HEK293 (cell line): ENCODE measurements at regions not wholly inside any gene's neighbourhood (a gene's known extent, or its start where the extent isn't known, plus 50 kb on each side); places are given as distances from the start of the nearest gene placed in this dataset.

Experiments
- CTCF ChIA-PET: fragments of 350-600 bp; formaldehyde crosslinking; extraction: SDS; loops from one replicate; lab custom pipeline; 2021; ENCODE audit warnings: antibody characterized with exemption; lab: Yijun Ruan, JAX
- POLR2A ChIA-PET: fragments of 300-600 bp; formaldehyde crosslinking; extraction: SDS; loops from one replicate; lab custom pipeline; 2020; ENCODE audit warnings: antibody characterized with exemption, inconsistent platforms; lab: Yijun Ruan, JAX
- H3K27ac ChIP-seq: fragments of 200-500 bp; sonication (Bioruptor generic); 2 replicates; pipeline ENCODE4 v1.5.1; 2014; ENCODE audit warnings: low read depth, low read length, control low read depth, inconsistent platforms; ENCODE audit errors: extremely low read depth
- H3K36me3 ChIP-seq, 2 experiments: fragments of 200-500 bp in 1 of 2; sonication (Bioruptor generic) in 1 of 2; 1 replicate in 1 of 2; 2 replicates in 1 of 2; pipeline ENCODE4 v1.5.1; 2014 to 2017; ENCODE audit warnings: inconsistent platforms in 2 of 2, low read length in 2 of 2; ENCODE audit not compliant: control insufficient read depth in 2 of 2, insufficient read depth in 1 of 2
- H3K4me1 ChIP-seq: fragments of 200-500 bp; sonication (Bioruptor generic); 2 replicates; pipeline ENCODE4 v1.5.1; 2014; ENCODE audit warnings: mild to moderate bottlenecking, low read length, inconsistent platforms; ENCODE audit not compliant: control insufficient read depth, insufficient read depth
- H3K4me3 ChIP-seq: 2 replicates; pipeline ENCODE4 v1.5.1; 2011; ENCODE audit warnings: low read depth, mild to moderate bottlenecking, control low read depth, low read length, moderate library complexity
- H3K9me3 ChIP-seq: fragments of 200-500 bp; sonication (Bioruptor generic); 2 replicates; pipeline ENCODE4 v1.5.1; 2014; ENCODE audit warnings: low read depth, low read length, inconsistent platforms; ENCODE audit not compliant: control insufficient read depth, insufficient read depth
- KLF9 ChIP-seq: fragments of 450-650 bp; formaldehyde crosslinking; IDR thresholded peaks from 2 replicates; pipeline ENCODE4 v1.5.1; 2016; ENCODE audit warnings: missing biosample characterization, missing genetic modification characterization, low read depth
- OVOL3 ChIP-seq: fragments of 450-650 bp; formaldehyde crosslinking; IDR thresholded peaks from 2 replicates; pipeline ENCODE4 v1.5.1; 2016; ENCODE audit warnings: missing biosample characterization, missing genetic modification characterization
- SALL2 ChIP-seq: fragments of 450-650 bp; formaldehyde crosslinking; IDR thresholded peaks from 2 replicates; pipeline ENCODE4 v1.5.0; 2017; ENCODE audit warnings: missing biosample characterization, mild to moderate bottlenecking, missing genetic modification characterization, borderline replicate concordance
- SETDB1 ChIP-seq: IDR thresholded peaks from one replicate; pipeline ENCODE4 v1.6.1; 2017; ENCODE audit warnings: mild to moderate bottlenecking, low read length, moderate library complexity, mixed read lengths; ENCODE audit not compliant: insufficient read length
- TRIM28 ChIP-seq: IDR thresholded peaks from 2 replicates; pipeline ENCODE4 v1.6.1; 2011; ENCODE audit warnings: low read length, control low read depth, borderline replicate concordance
- ZBTB11 ChIP-seq: fragments of 450-650 bp; formaldehyde crosslinking; conservative IDR thresholded peaks from 2 replicates; pipeline ENCODE4 v1.5.1; 2016; ENCODE audit warnings: low read depth, missing biosample characterization, missing genetic modification characterization
- ZBTB17 ChIP-seq: fragments of 450-650 bp; formaldehyde crosslinking; IDR thresholded peaks from 2 replicates; pipeline ENCODE4 v1.5.1; 2016; ENCODE audit warnings: missing biosample characterization, missing genetic modification characterization
- ZNF132 ChIP-seq: fragments of 450-650 bp; formaldehyde crosslinking; IDR thresholded peaks from 2 replicates; pipeline ENCODE4 v1.5.1; 2017; ENCODE audit warnings: missing biosample characterization, missing genetic modification characterization, borderline replicate concordance
- ZNF302 ChIP-seq: fragments of 450-650 bp; formaldehyde crosslinking; IDR thresholded peaks from 2 replicates; pipeline ENCODE4 v1.5.1; 2016; ENCODE audit warnings: missing biosample characterization, missing genetic modification characterization, low read depth
- ZNF391 ChIP-seq: fragments of 450-650 bp; formaldehyde crosslinking; IDR thresholded peaks from 2 replicates; pipeline ENCODE4 v1.5.1; 2016; ENCODE audit warnings: low read depth, missing biosample characterization, missing genetic modification characterization, borderline replicate concordance
- ZNF549 ChIP-seq: fragments of 450-650 bp; IDR thresholded peaks from 2 replicates; pipeline ENCODE4 v1.5.1; 2018; ENCODE audit warnings: missing biosample characterization, missing genetic modification characterization, mild to moderate bottlenecking, inconsistent platforms, moderate library complexity
- ZNF692 ChIP-seq: fragments of 450-650 bp; formaldehyde crosslinking; IDR thresholded peaks from 2 replicates; pipeline ENCODE4 v1.5.1; 2016; ENCODE audit warnings: missing biosample characterization, missing genetic modification characterization
- ZNF791 ChIP-seq: fragments of 450-650 bp; formaldehyde crosslinking; IDR thresholded peaks from 2 replicates; pipeline ENCODE4 v1.5.1; 2016; ENCODE audit warnings: missing biosample characterization, missing genetic modification characterization

- TF ChIP-seq ZNF302 (no peak), ZNF391 (tag by site-specific recombination) (no peak)
- ChIA-PET CTCF (no interaction called here), POLR2A (no interaction called here)
- Histone ChIP-seq H3K4me1 (no peaks in the 10 kb centered on the region), H3K4me3 (no peak overlapping the region), H3K27ac (no peak overlapping the region), H3K36me3 (no peaks in the 10 kb centered on the region), H3K9me3 (no peaks in the 10 kb centered on the region)
Observed at GRCh38 chr1:185593271-185593670, 140.9 kb upstream of the HMCN1 start.

- ChIA-PET CTCF (interaction anchor here (0.7 to 2.1 kb wide), 3 partner anchors 9 to 102 kb away, joined by 3 to 9 read pairs (median 6); no protein-coding TSS in a partner anchor), POLR2A (no interaction called here)
- Histone ChIP-seq H3K4me3 (no peak overlapping the region), H3K9me3 (no peaks in the 10 kb centered on the region), H3K4me1 (no peaks in the 10 kb centered on the region), H3K36me3 (no peaks in the 10 kb centered on the region), H3K27ac (no peak overlapping the region)
- TF ChIP-seq TRIM28 = peak; percentile 18; the same call in 1 of the 2 replicates
- no peak for TF ChIP-seq ZBTB11 (tag by site-specific recombination)
Observed at GRCh38 chr1:185585770-185586169, 148.4 kb upstream of the HMCN1 start.

- H3K9me3 ChIP-seq = no peaks in the 10 kb centered on the region
- no peak overlapping the region for H3K4me3 ChIP-seq
- POLR2A ChIA-PET = no interaction called here
- CTCF ChIA-PET = interaction anchor here (1.5 to 3.9 kb wide), 2 partner anchors 14 to 22 kb away, joined by 3 to 15 read pairs; no protein-coding TSS in a partner anchor
- H3K4me1 ChIP-seq = no peaks in the 10 kb centered on the region
- TF ChIP-seq ZNF791 (no peak), SETDB1 (no peak), KLF9 (tag by site-specific recombination) (no peak), ZNF692 (tag by site-specific recombination) (no peak), SALL2 (tag by site-specific recombination) (no peak), ZNF132 (tag by site-specific recombination) (no peak), ZBTB17 (tag by site-specific recombination) (no peak), OVOL3 (tag by site-specific recombination) (no peak), ZNF549 (tag by site-specific recombination) (no peak)
- H3K27ac ChIP-seq = no peak overlapping the region
- H3K36me3 ChIP-seq = no peaks in the 10 kb centered on the region
Observed at GRCh38 chr1:185581961-185582725, 152.0 kb upstream of the HMCN1 start.
